Muscle of arm (tissue), 1 donor: ENCODE measurements at regions not wholly inside any gene's neighbourhood (a gene's known extent, or its start where the extent isn't known, plus 50 kb on each side); places are given as distances from the start of the nearest gene placed in this dataset.
"Not testable (repeated sequence)": the region's sequence is repeated elsewhere in the genome, so short reads cannot be mapped to it uniquely, and the experiment has no call there.

Source experiments
- DNase-seq: peaks from one replicate; pipeline ENCODE4 v3.0.0-alpha.2; 2013

- DNase-seq, result no peak
These were observed 832.8 kb upstream of the ID2 start for GRCh38 chr2:7849027-7849426.

- no peak for DNase-seq
These were observed 832.3 kb upstream of the ID2 start for GRCh38 chr2:7849531-7849930.

- DNase-seq, result no peak
These were observed 829.3 kb upstream of the ID2 start for GRCh38 chr2:7852546-7852945.

- no peak for DNase-seq
These were observed 824.0 kb upstream of the ID2 start for GRCh38 chr2:7857904-7858303.

GRCh38 chr2:7858624-7859023 is 823.2 kb upstream of the ID2 start:
- no peak for DNase-seq

- no peak for DNase-seq
These were observed 821.2 kb upstream of the ID2 start for GRCh38 chr2:7860693-7861092.

GRCh38 chr2:7861910-7862702 is 819.8 kb upstream of the ID2 start:
- no peak for DNase-seq

- no peak for DNase-seq
These were observed 815.8 kb upstream of the ID2 start for GRCh38 chr2:7866104-7866503.

- DNase-seq, result no peak
These were observed 815.0 kb upstream of the ID2 start for GRCh38 chr2:7866825-7867224.

GRCh38 chr2:7867867-7868266 is 814.0 kb upstream of the ID2 start:
- no peak for DNase-seq

GRCh38 chr2:7868836-7869235 is 813.0 kb upstream of the ID2 start:
- DNase-seq, result no peak

GRCh38 chr2:7876445-7876844 is 805.4 kb upstream of the ID2 start:
- not testable (repeated sequence) for DNase-seq

GRCh38 chr2:7878266-7878665 is 803.6 kb upstream of the ID2 start:
- not testable (repeated sequence) for DNase-seq

- no peak for DNase-seq
These were observed 802.9 kb upstream of the ID2 start for GRCh38 chr2:7878786-7879482.

- DNase-seq, result no peak
These were observed 802.4 kb upstream of the ID2 start for GRCh38 chr2:7879483-7879835.

- DNase-seq, result no peak
These were observed 801.7 kb upstream of the ID2 start for GRCh38 chr2:7880126-7880525.

- no peak for DNase-seq
These were observed 801.3 kb upstream of the ID2 start for GRCh38 chr2:7880566-7880965.

- DNase-seq, result no peak
These were observed 800.8 kb upstream of the ID2 start for GRCh38 chr2:7881063-7881462.

GRCh38 chr2:7881466-7881865 is 800.4 kb upstream of the ID2 start:
- no peak for DNase-seq

- no peak for DNase-seq
These were observed 799.6 kb upstream of the ID2 start for GRCh38 chr2:7882296-7882695.

- DNase-seq, result no peak
These were observed 797.5 kb upstream of the ID2 start for GRCh38 chr2:7884338-7884737.

- DNase-seq, result no peak
These were observed 795.2 kb upstream of the ID2 start for GRCh38 chr2:7886666-7887065.

GRCh38 chr2:7887441-7887840 is 794.4 kb upstream of the ID2 start:
- no peak for DNase-seq

- DNase-seq, result no peak
These were observed 793.0 kb upstream of the ID2 start for GRCh38 chr2:7888876-7889275.
